Trophoblast cell (in vitro differentiated cells and primary cell): ENCODE measurements at regions not wholly inside any gene's neighbourhood (a gene's known extent, or its start where the extent isn't known, plus 50 kb on each side); places are given as distances from the start of the nearest gene placed in this dataset.

Source experiments
- DNase-seq, 2 donors: peaks; one replicate each; pipeline ENCODE4 v3.0.0-alpha.2; 2016
- H2AFZ ChIP-seq: 2 replicates; pipeline ENCODE4 v1.6.1; 2013; ENCODE audit warnings: low read length, moderate library complexity, mild to moderate bottlenecking; ENCODE audit not compliant: insufficient read depth, poor library complexity
- H2AK5ac ChIP-seq: 2 replicates; pipeline ENCODE4 v1.6.1; 2013; ENCODE audit warnings: mild to moderate bottlenecking, low read length
- H2BK120ac ChIP-seq: 2 replicates; pipeline ENCODE4 v1.6.1; 2013; ENCODE audit warnings: low read length, mild to moderate bottlenecking, moderate library complexity; ENCODE audit not compliant: insufficient read depth, poor library complexity
- H2BK12ac ChIP-seq: 2 replicates; pipeline ENCODE4 v1.6.1; 2013; ENCODE audit warnings: mild to moderate bottlenecking, low read length, moderate library complexity
- H2BK5ac ChIP-seq: 2 replicates; pipeline ENCODE4 v1.6.1; 2013; ENCODE audit warnings: low read length, low read depth, moderate library complexity, mild to moderate bottlenecking; ENCODE audit not compliant: poor library complexity
- H3K14ac ChIP-seq: 2 replicates; pipeline ENCODE4 v1.6.1; 2013; ENCODE audit warnings: mild to moderate bottlenecking, low read length
- H3K18ac ChIP-seq: 2 replicates; pipeline ENCODE4 v1.6.1; 2013; ENCODE audit warnings: mild to moderate bottlenecking, low read length
- H3K23ac ChIP-seq: 2 replicates; pipeline ENCODE4 v1.6.1; 2013; ENCODE audit warnings: low read length
- H3K27ac ChIP-seq: 2 replicates; pipeline ENCODE4 v1.5.1; 2013; ENCODE audit warnings: low read depth, mild to moderate bottlenecking, inconsistent platforms, low read length, moderate library complexity
- H3K27me3 ChIP-seq: 2 replicates; pipeline ENCODE4 v1.6.1; 2013; ENCODE audit warnings: inconsistent platforms, mild to moderate bottlenecking, low read length, moderate library complexity; ENCODE audit not compliant: insufficient read depth
- H3K36me3 ChIP-seq, 2 experiments: 1 replicate in 1 of 2; 2 replicates in 1 of 2; pipeline ENCODE4 v1.6.1; 2013; ENCODE audit warnings: low read length in 2 of 2, mild to moderate bottlenecking in 2 of 2, moderate library complexity in 1 of 2; ENCODE audit not compliant: insufficient read depth in 2 of 2, control insufficient read depth in 1 of 2
- H3K4ac ChIP-seq: 2 replicates; pipeline ENCODE4 v1.6.1; 2013; ENCODE audit warnings: low read depth, mild to moderate bottlenecking, low read length, moderate library complexity
- H3K4me1 ChIP-seq, 2 experiments: 1 replicate in 1 of 2; 2 replicates in 1 of 2; pipeline ENCODE4 v1.6.1; 2013; ENCODE audit warnings: low read length in 2 of 2, mild to moderate bottlenecking in 2 of 2, moderate library complexity in 1 of 2; ENCODE audit not compliant: insufficient read depth in 2 of 2, control insufficient read depth in 1 of 2
- H3K4me2 ChIP-seq: 2 replicates; pipeline ENCODE4 v1.6.1; 2013; ENCODE audit warnings: inconsistent platforms, mild to moderate bottlenecking, low read length, moderate library complexity
- H3K4me3 ChIP-seq: 2 replicates; pipeline ENCODE4 v1.5.1; 2013; ENCODE audit warnings: mild to moderate bottlenecking, low read depth, low read length, inconsistent platforms
- H3K79me1 ChIP-seq: one replicate; pipeline ENCODE4 v1.6.1; 2013; ENCODE audit warnings: low read length
- H3K79me2 ChIP-seq: 2 replicates; pipeline ENCODE4 v1.6.1; 2013; ENCODE audit warnings: low read length, mild to moderate bottlenecking; ENCODE audit not compliant: control insufficient read depth, insufficient read depth, poor library complexity
- H3K9ac ChIP-seq: 2 replicates; pipeline ENCODE4 v1.6.1; 2013; ENCODE audit warnings: mild to moderate bottlenecking, low read length
- H3K9me3 ChIP-seq: 2 replicates; pipeline ENCODE4 v1.6.1; 2013; ENCODE audit warnings: low read depth, mild to moderate bottlenecking, control low read depth, inconsistent platforms, low read length; ENCODE audit not compliant: insufficient read depth
- H4K12ac ChIP-seq: 2 replicates; pipeline ENCODE4 v1.6.1; 2013; ENCODE audit warnings: low read depth, mild to moderate bottlenecking, low read length, moderate library complexity
- H4K8ac ChIP-seq: 2 replicates; pipeline ENCODE4 v1.6.1; 2013; ENCODE audit warnings: low read depth, mild to moderate bottlenecking, low read length, moderate library complexity
- H4K91ac ChIP-seq: one replicate; pipeline ENCODE4 v1.6.1; 2013; ENCODE audit warnings: low read depth, mild to moderate bottlenecking, low read length, moderate library complexity
- WGBS: extraction: QIAGEN DNeasy Blood & Tissue Kit; methylation state at CpG from one replicate; pipeline ENCODE4 v1.1.7; 2013; ENCODE audit warnings: missing lambda C conversion rate; ENCODE audit not compliant: insufficient read length, insufficient coverage; ENCODE audit errors: extremely low coverage; 5-methylcytosine and 5-hydroxymethylcytosine counted together

DNA sequence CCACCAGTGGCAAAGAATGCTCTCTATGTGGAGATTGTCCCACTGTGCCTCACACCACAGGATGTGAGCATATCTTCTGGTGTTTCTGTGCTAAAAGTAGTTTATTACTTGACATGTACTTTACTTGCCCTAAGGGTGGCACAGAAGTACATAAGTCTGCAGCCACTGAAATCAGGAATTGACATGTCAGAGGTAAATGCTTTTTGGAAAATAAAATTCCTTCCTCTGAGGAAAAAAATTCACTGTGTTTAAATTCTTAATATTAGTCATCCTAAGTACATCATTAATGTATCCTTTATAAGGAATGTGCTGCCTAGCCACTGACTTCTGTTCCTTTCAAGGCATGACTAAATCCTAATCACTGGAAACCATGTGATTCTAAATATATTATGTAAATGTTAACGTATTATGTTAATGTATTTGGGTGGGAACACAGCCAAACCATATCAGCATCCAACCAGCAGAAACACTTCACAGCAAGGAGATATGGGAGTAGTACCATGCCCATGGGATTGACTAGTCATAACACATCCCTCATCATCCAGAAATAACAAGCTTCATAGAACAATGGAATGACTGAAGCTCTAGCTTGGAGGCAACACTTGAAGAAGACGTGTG lies 239.7 kb upstream of the PPFIA2 start:
- no peaks in the 10 kb centered on the region for H3K79me2 ChIP-seq
- no peak overlapping the region for H3K14ac ChIP-seq
- H3K9me3 ChIP-seq: peaks cover 3% of the 10 kb centered on the region
- no peak overlapping the region for H2AK5ac ChIP-seq
- no peak overlapping the region for H3K4me2 ChIP-seq
- DNase-seq: no peak
- no peak overlapping the region for H3K4me3 ChIP-seq
- H3K4ac ChIP-seq: no peak overlapping the region
- no peaks in the 10 kb centered on the region for H3K4me1 ChIP-seq
- H3K18ac ChIP-seq: no peak overlapping the region
- no CpG with 5 or more reads among the region's 2 CpGs for WGBS
- no peaks in the 10 kb centered on the region for H3K27me3 ChIP-seq
- no peaks in the 10 kb centered on the region for H3K36me3 ChIP-seq
- no peak overlapping the region for H4K12ac ChIP-seq
- no peak overlapping the region for H2BK12ac ChIP-seq
- no peak overlapping the region for H3K9ac ChIP-seq
- no peaks in the 10 kb centered on the region for H3K79me1 ChIP-seq
- H2BK120ac ChIP-seq: no peak overlapping the region
- no peak overlapping the region for H4K8ac ChIP-seq
- H3K27ac ChIP-seq: no peak overlapping the region
- no peak overlapping the region for H2BK5ac ChIP-seq
- H3K23ac ChIP-seq: no peak overlapping the region
- H2AFZ ChIP-seq: no peak overlapping the region
- no peak overlapping the region for H4K91ac ChIP-seq

DNA sequence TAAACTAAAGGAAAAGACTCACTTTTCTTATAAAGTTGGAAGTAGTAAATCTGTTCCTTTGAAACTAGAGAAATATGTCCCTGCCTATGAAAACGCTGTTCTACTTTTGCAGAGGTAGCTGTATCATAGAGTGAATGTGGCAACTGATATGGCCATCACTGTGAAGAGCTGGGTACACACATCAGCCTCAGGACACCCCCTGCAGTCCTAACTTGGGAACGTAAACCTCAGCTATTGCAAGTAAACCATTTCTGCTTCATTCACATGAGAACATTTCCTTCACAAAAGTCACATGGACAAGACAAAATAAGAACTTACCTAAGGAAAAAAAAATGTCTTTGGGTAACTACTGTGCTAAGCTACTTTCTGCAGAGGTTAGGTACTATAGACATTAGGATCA lies 233.3 kb upstream of the PPFIA2 start:
- no peak for DNase-seq
- Histone ChIP-seq H4K91ac (no peak overlapping the region), H3K4me1 (no peaks in the 10 kb centered on the region), H3K18ac (no peak overlapping the region), H2AFZ (no peak overlapping the region), H3K9ac (no peak overlapping the region), H3K79me2 (no peaks in the 10 kb centered on the region), H2BK5ac (no peak overlapping the region), H3K27ac (no peak overlapping the region), H3K79me1 (no peaks in the 10 kb centered on the region), H2BK120ac (no peak overlapping the region), H3K27me3 (no peaks in the 10 kb centered on the region), H3K14ac (no peak overlapping the region), H3K4me3 (no peak overlapping the region), H3K9me3 (peaks cover 3% of the 10 kb centered on the region), H3K36me3 (no peaks in the 10 kb centered on the region), H3K4ac (no peak overlapping the region), H3K4me2 (no peak overlapping the region), H4K12ac (no peak overlapping the region), H2BK12ac (no peak overlapping the region), H2AK5ac (no peak overlapping the region), H3K23ac (no peak overlapping the region), H4K8ac (no peak overlapping the region)
- WGBS: no CpG with 5 or more reads among the region's 2 CpGs

GRCh38 chr12:81991868-81992267 lies 232.7 kb upstream of the PPFIA2 start:
- no peak overlapping the region for H4K12ac ChIP-seq
- no peak overlapping the region for H2AFZ ChIP-seq
- no peaks in the 10 kb centered on the region for H3K79me2 ChIP-seq
- no peak for DNase-seq
- H3K4ac ChIP-seq: no peak overlapping the region
- no peak overlapping the region for H3K14ac ChIP-seq
- H4K8ac ChIP-seq: no peak overlapping the region
- H2AK5ac ChIP-seq: no peak overlapping the region
- H4K91ac ChIP-seq: no peak overlapping the region
- H2BK5ac ChIP-seq: no peak overlapping the region
- no peak overlapping the region for H3K4me3 ChIP-seq
- H2BK120ac ChIP-seq: no peak overlapping the region
- no peak overlapping the region for H3K27ac ChIP-seq
- no peaks in the 10 kb centered on the region for H3K27me3 ChIP-seq
- H3K9me3 ChIP-seq: no peaks in the 10 kb centered on the region
- no peak overlapping the region for H3K18ac ChIP-seq
- H3K4me2 ChIP-seq: no peak overlapping the region
- H2BK12ac ChIP-seq: no peak overlapping the region
- H3K36me3 ChIP-seq: no peaks in the 10 kb centered on the region
- H3K9ac ChIP-seq: no peak overlapping the region
- H3K23ac ChIP-seq: no peak overlapping the region
- no peaks in the 10 kb centered on the region for H3K79me1 ChIP-seq
- no peaks in the 10 kb centered on the region for H3K4me1 ChIP-seq

- H3K18ac ChIP-seq: no peak overlapping the region
- no peaks in the 10 kb centered on the region for H3K79me2 ChIP-seq
- H3K27me3 ChIP-seq: no peaks in the 10 kb centered on the region
- no peak overlapping the region for H3K4me3 ChIP-seq
- H3K23ac ChIP-seq: no peak overlapping the region
- H4K8ac ChIP-seq: no peak overlapping the region
- H2BK12ac ChIP-seq: no peak overlapping the region
- no peak overlapping the region for H2AK5ac ChIP-seq
- H2BK120ac ChIP-seq: no peak overlapping the region
- no peaks in the 10 kb centered on the region for H3K79me1 ChIP-seq
- H4K12ac ChIP-seq: no peak overlapping the region
- H3K27ac ChIP-seq: no peak overlapping the region
- no peak overlapping the region for H3K14ac ChIP-seq
- no peak overlapping the region for H4K91ac ChIP-seq
- H2AFZ ChIP-seq: no peak overlapping the region
- WGBS: no CpG with 5 or more reads among the region's 1 CpG
- no peak overlapping the region for H3K4ac ChIP-seq
- no peaks in the 10 kb centered on the region for H3K9me3 ChIP-seq
- no peak overlapping the region for H2BK5ac ChIP-seq
- H3K4me1 ChIP-seq: no peaks in the 10 kb centered on the region
- H3K9ac ChIP-seq: no peak overlapping the region
- H3K4me2 ChIP-seq: no peak overlapping the region
- DNase-seq: no peak
- H3K36me3 ChIP-seq: no peaks in the 10 kb centered on the region
These were observed 229.2 kb upstream of the PPFIA2 start for GRCh38 chr12:81988362-81988761.
